HG03460 (cell line): ENCODE measurements at regions not wholly inside any gene's neighbourhood (a gene's known extent, or its start where the extent isn't known, plus 50 kb on each side); places are given as distances from the start of the nearest gene placed in this dataset.
A peak's percentile ranks its signal among the peaks of the same experiment; 100 is the strongest.

Source experiments
- ATAC-seq: cut with Tn5 transposase; IDR thresholded peaks from one replicate; pipeline ENCODE4 v1.9.1; 2021; ENCODE audit not compliant: unreplicated experiment

GRCh38 chr1:224504297-224505041, 69.9 kb upstream of the WDR26 start:
- no peak for ATAC-seq

DNA sequence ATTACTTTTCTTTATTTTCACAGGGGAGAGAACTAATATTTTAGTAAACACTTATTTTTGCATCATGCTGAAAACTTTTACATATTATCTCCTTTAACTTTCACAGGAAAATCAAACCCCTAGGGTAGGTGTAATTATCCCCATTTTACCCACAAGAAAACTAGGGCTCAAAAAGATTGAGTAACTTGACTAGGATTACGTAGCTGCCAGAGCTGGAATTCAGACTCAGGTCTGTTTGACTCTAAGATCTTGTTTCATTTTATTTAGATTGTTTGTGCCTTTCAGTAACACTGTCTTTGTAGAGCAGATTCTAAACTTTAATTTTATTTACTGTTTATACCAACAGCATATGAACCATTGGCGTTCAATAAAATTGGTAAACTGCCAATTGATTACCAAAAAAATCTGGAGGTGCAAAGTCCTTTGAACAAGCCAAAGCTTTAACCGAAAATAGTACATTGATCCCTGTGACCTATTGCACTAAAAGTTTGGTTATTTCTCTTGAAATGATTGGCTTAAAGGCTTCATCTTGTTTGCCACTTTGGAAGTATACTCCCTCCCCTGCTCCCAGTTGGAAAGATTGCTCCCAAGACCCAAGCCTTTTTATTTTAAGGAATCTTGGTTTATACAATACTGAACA, 71.0 kb upstream of the WDR26 start:
- no peak for ATAC-seq

- no peak for ATAC-seq
Observed at GRCh38 chr1:224506141-224506814, 71.7 kb upstream of the WDR26 start.

DNA sequence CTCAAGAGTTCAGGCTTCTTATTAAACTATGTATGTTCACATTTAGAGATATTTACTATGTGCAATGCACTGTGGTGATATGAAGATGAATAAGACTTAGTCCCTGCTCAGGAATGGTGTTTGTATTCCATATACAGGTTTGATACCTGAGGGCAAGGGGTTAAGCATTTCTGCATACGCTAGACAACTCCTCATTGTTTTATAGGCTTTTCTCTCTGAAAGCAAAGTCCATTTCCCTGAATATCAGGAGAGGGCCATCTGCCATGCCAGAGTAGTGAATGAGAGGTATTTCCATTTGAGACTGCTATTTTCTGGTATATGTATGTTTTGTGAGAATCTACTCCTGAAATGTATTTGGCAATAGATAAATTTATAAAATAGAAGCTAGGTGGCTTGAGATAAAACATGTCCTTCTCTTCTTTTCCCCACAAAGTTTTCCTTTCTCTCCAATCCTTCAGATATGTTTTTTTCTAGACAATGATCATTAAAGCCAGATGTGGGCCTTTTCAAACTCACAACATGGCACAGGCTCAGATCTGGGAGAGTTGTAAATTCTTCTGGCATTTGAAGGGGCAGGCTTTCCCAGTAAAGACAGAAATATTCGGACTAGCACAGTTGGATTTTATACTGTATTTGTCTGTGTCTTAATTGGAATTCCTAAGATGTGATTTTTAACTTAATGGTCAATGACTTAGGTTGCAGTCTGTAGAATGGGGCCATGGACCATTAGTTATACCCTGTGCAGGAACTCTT, 73.3 kb upstream of the WDR26 start:
- no peak for ATAC-seq

DNA sequence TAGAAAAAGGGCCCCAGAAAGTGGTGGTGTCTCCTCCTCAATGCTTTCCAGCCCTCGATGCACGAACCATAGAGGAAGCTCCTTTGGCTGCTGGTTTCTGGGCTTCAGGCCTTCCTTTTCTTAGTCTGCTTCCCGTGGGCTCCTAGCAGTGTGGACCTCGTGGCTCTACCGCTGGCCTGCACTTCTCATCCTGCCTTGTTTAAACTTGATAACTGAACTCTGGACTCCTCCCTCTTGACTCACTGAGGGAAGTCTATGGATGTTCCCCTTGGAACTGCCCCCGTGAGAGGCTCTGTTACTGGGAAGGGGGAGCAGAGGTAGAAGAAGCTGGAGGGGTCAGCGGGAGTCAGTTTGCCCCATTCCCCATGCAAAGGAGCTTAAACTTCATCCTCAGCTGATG, 75.3 kb upstream of the WDR26 start:
- no peak for ATAC-seq

GRCh38 chr1:224510880-224511645, 76.5 kb upstream of the WDR26 start:
- no peak for ATAC-seq

- ATAC-seq: no peak
Observed at GRCh38 chr1:224512600-224513151, 78.1 kb upstream of the WDR26 start.

DNA sequence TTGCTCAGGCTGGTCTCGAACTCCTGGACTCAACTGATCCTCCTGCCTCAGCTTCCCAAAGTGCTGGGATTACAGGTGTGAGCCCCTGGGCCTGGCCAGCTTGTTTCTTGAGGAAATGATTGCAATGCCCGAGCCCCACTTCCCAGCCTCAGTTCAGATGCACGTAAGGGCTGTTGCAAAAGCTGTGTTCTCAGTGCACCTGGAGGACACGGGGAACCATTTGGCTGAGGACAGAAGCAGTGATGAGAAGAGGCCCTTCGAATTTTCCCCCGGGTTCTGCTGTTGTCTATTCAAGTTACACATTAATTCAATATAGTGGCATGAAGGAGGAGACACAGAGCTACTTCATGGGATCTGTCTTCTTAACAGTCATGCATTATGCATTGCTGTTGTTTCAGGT, 78.8 kb upstream of the WDR26 start:
- ATAC-seq: no peak

- ATAC-seq: peak; percentile 98
Observed at GRCh38 chr1:224513787-224514209, 79.2 kb upstream of the WDR26 start.

- ATAC-seq: no peak
Observed at GRCh38 chr1:224517171-224517570, 82.6 kb upstream of the WDR26 start.

DNA sequence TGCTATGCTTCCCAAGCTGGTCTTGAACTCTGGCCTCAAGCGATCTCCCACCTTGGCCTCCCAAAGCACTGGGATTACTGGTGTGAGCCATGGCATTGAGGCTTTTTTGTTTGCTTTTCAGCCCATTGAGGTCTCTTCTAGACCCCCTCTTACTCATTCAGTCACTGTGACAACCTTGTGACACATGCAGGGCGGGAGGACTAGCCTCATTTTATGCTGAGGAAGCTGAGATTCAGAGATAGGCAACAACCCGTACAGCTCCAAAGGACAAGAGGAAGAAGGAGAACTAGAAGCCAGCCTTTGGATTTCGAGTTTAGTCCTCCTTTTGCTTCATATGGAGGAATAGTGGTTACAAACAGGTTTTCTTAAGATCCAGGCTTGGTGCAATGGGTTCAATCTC, 83.9 kb upstream of the WDR26 start:
- no peak for ATAC-seq

DNA sequence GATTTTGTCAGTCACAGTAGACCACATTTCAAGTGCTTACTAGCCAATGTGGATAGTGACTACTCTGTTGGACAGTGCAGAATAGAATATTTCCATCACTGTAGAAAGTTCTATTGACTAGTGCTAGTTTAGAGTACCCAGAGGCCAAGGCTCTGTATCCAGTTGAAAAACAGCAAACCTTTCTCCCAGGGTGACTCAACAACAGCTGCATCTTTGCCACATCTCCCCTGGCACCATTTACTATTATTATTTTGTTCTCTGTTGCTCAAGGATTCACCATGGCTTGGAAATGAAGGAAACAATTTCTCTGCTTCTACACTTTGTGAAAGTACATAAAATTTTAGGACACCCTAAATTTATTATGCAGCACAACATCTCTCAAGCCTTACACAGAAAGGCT, 85.3 kb upstream of the WDR26 start:
- no peak for ATAC-seq

DNA sequence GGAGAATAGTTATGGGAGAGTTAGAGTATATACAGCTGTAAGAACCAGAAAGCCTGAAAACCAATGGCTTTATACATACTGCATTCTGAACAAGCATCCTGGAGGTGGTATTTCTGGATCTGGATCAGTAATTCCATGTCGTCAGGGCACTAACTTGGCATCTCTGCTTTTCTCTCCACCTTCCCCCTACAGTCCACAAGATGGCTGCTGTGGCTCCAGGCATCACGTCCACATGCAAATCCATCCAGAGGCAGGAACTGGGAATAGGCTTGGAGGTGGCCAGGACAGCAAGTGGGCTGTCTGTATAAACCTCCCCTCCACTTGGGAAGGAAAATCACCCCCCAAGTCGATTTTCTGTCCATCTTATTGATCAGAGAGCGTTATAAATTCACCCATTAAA, 86.2 kb upstream of the WDR26 start:
- no peak for ATAC-seq

DNA sequence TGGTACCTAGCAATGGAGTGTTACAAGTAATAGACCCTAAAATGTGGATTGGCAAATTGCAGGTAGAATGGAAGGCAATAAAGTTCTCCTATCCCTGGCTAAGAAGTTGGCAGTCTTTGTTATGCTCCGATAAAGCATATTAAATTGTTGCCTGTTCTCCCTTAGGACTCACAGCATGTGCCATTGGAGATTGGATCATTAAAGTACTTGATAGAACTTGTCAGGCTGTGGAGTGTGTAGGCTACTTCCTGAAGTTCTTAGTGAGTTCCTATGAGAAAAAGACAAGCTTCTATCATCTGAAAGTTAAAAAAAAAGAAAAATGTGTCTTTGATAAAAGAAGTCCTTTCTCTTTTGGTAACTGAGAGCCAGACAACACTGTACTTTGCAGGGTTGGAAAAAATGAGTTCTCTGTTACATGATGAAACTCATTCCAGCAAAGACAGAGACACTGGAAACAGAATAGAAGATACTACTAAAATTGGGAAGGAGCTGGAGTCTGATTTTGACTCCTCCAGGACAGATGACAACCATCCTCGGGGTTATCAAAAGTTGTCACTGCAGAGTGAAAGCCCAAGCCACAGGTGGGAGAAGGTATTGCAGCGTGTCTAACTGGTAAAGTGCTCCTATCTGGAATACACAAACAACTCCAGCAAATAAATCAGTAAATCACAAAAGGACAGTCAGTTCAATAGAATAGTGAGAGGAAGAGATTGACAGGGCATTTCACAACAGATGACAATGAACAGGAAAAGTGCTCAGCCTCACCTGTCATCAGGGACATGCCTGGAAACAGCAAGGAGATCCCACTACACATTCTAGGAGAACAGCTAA, 87.5 kb upstream of the WDR26 start:
- no peak for ATAC-seq

- ATAC-seq: no peak
Observed at GRCh38 chr1:224523676-224524075, 89.1 kb upstream of the WDR26 start.

DNA sequence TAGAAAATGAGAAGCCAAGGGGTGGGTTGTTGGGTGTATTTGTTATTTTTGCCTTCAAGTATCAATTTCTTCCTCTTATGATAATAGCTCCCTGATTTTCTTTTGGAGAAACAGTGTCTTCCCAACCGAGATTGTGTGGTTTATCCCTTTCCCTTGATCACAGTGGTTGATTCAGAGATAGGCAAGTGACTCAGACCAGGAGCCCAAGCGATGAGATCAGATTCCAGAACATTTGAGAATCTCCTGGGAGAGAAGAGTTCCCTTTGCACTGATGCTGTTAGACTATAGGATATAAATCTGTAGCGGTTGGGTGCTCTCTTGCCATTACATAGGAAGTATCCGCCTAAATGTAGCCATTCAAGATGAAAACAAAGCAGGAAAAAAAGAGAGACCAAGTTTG, 90.1 kb upstream of the WDR26 start:
- no peak for ATAC-seq

GRCh38 chr1:224525411-224526040, 90.6 kb upstream of the CNIH3 start:
- ATAC-seq: no peak

DNA sequence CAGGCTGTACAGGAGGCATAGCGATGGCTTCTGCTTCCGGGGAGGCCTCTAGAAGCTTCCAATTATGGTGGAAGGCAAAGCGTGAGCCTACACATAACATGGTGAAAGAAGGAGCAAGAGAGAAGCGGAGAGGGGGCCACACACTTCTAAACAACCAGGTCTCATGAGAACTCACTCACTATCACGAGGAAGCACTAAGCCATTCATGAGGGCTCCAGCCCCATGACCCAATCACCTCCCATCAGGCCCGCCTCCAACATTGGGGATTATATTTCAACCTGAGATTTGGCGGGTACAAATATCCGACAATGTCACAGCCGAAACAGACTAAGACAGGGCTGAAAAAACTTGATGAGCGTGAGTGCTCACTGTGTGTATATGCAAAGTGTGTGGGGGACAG, 89.3 kb upstream of the CNIH3 start:
- no peak for ATAC-seq

GRCh38 chr1:224528900-224529299, 87.2 kb upstream of the CNIH3 start:
- no peak for ATAC-seq
